SKM-1 (cell line): ENCODE measurements at regions not wholly inside any gene's neighbourhood (a gene's known extent, or its start where the extent isn't known, plus 50 kb on each side); places are given as distances from the start of the nearest gene placed in this dataset.
A peak's percentile ranks its signal among the peaks of the same experiment; 100 is the strongest.

Experiments
- DNase-seq: peaks from one replicate; lab custom pipeline; 2025; ENCODE audit not compliant: unreplicated experiment; lab: John Stamatoyannopoulos, UW

DNA sequence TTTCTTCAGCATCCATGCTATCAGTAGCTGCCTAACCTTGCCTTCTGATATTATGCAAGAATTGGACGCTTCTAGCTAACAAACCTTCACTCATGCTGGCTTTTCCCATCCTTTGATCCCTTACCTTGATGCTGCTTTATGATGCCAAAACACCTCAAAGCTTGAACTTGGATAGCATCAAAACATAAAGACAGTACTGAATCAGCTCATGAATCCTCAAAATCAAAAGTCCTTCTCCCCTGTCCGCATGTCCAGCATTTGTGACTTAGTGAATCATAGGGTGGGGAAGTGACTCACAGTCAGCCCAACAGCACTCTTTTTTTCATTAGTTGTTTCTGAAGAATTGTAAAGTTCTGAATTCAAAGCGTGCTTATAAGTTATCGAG, 89.5 kb upstream of the PIK3CG start:
- no peak for DNase-seq

DNA sequence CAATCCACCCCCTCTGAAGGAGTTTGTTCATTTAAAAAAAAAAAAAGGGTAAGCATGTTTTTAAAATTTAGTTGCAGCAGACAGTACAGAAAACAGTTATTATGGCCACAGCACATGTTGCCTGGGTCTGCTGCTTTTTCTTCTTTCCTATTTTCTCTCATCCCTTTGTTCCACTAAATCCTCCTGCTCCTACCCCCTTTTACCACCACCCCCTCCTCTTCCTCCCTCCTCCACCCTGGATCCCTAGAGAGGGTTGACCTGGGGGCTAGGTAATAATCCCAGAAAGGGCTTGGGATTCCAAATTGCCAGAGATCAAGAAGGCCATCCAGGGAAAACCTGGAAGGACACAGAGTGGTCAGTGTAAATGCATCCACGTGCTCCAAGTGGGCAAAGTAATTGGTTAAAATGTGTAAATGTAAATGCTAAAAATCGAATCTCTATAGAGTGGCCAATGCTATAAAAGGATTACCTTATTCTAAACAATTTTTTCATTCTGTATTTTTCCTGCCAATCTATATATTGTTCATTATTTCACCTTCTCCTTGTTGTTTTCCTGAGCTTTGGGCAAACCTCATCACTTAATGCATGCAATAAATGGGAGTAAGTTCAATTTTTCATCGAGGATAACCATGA, 89.0 kb upstream of the PIK3CG start:
- no peak for DNase-seq

DNA sequence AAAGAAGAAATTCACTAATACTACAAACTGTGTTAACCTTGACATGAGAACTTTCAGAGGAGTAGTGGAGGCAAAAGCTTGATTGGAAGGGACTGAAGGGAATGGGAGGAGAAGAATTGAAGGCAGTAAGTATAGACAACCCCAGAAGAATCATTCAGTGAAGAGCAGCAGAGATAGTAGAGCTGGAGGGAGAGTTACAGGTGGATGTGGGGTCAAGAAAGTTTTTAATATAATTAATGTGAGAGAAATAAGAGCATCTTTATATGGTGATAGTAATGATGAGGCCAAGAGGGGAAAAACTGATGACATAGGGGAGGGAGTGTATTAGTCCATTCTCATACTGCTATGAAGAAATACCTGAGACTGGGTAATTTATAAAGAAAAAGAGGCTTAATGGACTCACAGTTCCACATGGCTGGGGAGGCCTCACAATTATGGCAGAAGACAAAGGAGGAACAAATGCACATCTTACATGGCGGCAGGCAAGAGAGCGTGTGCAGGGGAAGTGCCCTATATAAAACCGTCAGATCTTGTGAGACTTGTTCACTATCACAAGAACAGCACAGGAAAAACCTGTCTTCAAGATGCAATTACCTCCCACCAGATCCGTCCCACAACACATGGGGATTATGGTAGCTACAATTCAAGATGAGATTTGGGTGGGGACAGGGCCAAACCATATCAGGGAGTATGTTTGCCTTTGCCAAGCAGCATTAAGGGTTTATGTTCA, 88.3 kb upstream of the PIK3CG start:
- DNase-seq = no peak

DNA sequence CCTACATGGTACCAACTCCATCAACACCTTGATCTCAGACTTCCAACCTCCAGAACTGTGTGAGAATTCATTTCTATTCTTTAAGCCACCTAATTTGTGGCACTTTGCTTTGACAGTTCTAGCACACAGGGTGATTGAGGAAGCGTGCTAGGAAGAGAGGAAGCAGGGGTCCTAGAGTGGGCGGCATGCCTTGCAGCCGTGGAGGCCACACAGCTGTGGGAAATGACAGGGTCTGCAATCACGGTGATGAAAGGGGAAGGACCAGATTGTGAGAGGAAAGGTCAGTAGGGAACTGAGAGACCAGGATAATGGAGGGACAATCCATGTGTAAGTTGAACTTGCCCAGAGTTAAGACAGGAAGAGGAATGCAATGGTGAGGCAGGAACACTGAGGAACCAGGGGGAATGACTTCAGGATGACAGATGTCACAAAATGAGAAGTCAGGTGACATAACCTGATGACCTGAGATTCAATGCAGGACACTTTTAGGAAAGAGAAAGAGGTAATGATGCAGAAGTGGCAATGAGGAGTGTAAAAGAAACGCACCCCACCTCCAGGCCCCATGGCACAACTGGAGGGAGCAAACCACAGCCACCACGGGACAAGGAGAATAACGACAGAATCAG, 87.3 kb upstream of the PIK3CG start:
- DNase-seq = no peak

DNA sequence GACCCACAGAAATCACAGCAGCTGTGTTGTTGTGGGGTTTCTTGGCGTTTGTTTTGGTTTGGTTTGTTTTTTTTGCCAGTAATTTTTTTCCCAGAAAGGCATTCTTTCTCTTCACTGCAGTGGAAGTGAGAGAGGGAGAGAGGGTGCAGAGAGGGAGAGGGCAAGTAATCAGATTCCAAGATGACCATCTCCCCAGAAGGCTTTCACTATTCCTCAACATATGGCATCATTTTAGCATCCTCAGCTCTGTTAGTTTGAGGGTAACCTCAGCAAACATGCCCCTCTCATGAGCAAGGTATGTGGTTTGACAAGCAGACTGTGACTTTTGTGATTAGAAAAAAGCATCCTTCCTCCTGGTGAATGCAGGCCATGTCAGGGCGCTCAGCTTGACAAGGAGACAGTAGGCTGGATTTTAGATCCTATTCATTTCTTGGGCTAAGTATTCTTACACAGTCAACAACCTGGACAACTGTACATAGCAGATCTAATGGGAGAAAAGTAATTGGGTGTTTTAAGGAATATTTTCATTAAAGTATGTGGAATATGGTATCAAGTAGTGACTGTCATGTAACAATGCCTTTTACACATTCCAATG, 86.3 kb upstream of the PIK3CG start:
- DNase-seq = no peak

DNA sequence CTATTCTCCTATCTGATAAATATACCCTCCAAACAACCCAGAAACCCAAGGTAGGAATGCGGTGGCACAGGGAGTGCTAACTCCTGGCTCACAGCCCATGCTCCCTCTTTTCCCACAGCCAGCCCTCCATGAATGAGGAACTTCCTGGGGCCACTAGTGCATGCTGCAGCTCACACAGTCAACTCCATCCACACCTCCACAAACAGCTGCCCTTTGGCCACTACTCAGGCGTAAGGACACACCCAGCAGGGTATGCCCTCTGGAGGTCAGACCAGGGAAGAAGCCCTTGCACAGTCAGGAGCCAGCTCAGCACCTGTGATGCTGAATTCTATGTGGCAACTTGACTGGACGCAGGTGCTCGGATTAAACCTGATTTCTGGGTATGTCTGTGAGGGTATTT, 85.2 kb upstream of the PIK3CG start:
- DNase-seq = no peak

DNA sequence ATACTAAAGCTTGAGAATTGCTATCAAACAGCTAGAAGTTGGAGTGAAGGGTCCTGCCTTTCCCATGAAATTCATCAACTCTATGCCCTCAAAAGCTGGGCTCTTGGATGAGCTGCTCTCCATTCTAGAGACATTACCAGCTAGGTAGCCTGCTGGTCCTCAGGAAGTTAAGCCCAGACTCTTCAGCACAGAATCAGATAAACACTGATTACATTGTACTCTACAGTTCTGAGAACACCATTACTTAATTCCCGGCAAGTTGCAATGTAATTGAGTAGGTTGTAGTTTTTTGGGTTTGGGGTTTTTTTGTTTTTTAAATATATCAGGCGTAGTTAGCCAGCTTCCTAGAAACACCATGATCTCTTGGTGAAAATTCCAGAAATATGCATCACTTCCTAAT, 84.1 kb upstream of the PIK3CG start:
- DNase-seq = no peak

DNA sequence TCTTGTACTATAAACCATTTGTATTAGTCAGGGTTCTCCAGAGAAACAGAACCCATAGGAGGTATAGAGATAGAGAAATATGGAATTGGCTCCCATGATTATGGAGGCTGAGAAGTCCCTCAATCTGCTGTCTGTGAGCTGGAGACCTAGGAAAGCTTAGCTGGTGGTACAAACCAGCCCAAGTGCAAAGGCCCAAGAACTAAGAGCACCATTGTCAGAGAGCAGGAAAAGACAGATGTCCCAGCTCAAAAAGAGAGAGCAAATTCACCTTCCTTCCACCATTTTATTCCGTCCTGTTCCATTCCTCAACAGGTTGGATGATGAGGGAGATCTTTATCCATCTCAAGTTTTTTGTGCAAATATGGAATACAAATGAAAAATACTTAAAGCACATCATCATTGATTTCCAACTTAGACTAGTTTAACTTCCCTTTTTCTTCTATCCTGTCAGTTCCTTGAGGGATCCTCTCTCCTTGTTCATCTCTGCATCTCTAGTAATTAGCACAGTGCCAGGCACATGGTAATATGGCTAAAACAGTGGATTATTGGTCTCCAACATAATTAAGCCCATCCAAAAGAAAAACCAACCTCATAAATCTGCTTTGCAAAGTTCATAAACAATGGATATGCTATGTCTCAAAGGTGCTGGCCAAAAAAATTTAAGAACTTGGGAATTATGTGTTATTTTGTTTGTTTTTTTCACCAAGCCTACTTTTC, 83.1 kb upstream of the PIK3CG start:
- DNase-seq = no peak

DNA sequence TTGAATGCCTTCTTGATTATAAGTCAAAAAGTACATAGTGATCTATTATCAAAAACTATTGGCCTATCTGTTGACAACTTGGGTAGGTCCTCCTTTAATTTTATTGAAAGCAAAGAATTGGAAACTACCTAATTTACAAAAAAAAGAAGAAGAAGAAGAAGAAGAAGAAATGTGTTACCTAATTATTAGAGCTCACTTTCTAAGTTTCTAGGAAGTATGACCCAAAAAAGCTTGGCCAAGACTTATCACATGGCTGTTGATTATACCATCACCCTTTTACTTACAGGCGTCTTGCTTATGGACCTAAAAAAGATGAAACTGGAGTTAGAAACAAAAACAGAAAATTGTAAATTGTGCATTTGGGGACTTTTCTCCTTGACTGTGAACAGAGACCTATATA, 81.8 kb upstream of the PIK3CG start:
- DNase-seq = no peak

DNA sequence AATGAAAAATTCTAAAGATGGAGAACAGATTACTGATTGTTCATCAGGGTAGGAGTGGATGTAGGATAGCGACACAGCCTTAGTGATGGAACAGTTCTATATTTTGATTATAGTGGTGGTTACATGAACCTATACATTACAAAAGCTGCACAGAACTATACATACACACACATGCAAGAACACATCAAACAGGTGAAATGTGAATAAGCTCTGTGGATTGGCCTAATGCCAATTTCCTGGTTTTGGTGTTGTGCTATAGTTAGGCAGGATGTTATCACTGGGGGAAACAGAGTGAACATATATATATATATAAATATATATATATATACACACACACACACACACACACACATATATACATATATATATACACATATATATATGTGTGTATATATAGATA, 76.4 kb upstream of the PIK3CG start:
- DNase-seq = no peak

DNA sequence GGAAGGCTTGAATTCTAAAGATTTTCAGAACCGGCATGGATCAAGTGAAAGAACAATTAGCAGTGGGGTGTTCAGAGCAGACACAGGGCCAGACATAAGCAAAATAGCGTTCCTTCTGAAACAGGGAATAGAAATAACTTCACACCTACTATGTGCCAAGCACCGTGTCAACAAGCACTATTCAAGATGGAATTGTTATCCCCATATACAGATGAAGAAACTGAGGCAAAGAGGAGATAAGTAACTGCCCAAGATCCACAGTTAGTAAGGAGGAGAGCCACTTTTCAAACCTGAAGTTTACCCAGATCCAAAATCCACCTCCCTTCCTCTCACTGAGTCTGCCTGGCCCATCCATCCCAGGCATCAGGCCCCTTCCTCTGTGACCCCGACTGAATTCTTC, 73.6 kb upstream of the PIK3CG start:
- DNase-seq = no peak

DNA sequence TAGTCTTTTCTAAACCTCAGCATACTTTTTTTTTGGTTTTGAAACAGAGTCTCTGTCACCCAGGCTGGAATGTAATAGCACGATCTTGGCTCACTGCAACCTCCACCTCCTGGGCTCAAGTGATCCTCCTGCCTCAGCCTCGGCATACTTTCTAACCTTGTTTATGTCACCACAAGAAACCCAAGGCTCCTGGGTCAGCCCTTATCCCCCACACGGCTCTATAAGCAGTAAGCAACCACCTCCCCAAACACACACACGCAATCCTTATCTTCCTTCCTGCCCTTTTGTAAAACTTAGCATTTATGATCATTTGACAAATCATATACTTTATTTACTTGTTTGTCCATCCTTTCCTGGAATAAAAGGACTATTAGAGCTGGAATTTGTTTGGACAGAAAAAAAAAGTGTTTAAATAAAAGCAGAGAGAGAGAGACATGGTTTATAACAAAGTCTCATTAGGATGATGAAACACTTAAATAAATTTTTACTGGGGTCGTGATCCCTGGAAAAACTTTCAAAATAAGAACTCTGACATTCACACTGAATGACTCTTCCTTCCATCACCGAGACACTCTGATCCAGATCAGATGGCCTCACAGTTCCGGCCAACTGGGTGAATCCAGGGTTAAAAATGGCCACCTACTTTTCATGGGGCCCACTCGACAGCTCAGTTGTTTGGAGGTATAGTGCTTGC, 72.7 kb upstream of the PIK3CG start:
- DNase-seq = no peak

DNA sequence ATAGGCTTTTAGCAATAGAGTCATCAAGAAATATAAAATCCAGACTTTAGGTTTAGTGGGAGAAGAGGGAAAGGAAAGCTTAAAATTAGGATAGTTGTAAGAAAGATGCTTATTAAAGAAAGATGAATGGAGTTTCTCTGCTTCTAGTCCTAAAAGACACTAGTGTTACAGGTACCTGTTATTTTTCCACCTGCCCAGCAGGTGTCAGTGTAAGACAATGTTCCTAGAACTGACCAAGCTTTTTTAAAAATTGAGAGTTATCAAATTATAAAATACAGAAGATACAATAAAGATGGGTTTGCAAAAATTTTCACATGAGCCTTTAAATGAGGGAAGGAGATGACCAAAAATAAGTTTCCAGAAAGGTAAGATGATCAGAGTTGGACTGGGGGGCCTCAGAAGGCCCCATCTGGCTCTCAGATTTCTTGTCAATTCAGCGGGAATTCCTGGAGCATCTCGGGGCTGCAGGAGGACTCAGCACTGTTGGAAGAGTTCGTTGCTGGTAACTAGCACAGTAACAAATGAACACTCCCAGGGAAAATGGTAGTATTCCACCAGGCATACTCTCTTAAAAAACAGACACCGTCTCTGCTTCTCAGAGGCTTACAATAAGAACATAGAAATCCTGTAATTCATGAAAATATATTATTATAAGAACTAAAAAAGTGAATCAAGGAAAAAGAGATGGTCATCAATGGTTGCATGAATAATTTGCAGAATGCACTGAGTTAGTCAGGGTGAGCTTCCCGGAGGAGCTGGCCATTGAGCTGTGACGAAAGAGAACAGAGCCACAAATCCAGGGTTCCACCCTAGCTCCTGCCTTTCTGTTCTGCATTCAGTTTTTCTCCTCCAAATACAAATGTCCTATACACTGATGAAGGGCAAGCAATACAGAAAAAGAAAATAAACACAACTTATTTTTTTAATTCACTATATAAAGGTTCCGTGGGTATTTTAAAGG, 71.8 kb upstream of the PIK3CG start:
- DNase-seq = peak; percentile 52

DNA sequence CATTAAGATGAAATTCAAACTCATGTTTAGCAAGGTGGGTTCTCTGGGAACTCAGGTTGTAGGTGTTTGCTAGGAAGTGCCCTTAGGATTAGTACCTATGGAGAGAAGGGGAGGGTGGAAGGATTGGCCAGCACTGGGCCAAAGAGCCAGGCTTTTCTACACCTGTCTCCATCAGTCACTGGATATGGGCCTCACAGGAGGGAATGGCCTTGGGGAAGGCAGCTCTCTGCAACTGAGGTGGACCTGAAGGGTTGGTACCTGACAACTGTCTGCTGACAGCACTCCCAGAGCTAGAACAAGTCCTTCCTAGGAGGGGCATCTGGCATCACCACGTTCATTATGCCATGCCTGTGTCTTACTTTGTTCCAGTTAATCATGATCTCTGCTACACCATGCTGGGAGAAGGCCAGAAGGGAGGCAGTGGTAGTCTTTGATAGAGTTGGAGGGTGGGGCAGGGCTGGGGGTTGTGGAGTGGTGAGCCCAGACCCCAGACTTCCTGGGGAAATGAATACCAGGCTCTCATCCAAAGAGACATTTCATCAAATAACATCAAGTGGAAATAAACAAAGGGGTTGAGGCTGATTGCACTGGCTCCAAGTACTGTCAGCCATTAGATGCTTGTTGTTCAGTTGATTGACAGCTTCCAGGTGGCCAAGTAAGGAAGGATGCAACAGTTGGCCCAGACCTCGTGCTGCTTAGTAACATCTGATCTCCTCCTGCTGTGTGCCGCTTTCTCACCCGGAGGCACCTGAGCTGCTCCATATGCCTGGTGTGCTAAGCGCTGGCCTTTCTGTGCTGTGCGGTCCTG, 70.6 kb upstream of the PIK3CG start:
- no peak for DNase-seq

DNA sequence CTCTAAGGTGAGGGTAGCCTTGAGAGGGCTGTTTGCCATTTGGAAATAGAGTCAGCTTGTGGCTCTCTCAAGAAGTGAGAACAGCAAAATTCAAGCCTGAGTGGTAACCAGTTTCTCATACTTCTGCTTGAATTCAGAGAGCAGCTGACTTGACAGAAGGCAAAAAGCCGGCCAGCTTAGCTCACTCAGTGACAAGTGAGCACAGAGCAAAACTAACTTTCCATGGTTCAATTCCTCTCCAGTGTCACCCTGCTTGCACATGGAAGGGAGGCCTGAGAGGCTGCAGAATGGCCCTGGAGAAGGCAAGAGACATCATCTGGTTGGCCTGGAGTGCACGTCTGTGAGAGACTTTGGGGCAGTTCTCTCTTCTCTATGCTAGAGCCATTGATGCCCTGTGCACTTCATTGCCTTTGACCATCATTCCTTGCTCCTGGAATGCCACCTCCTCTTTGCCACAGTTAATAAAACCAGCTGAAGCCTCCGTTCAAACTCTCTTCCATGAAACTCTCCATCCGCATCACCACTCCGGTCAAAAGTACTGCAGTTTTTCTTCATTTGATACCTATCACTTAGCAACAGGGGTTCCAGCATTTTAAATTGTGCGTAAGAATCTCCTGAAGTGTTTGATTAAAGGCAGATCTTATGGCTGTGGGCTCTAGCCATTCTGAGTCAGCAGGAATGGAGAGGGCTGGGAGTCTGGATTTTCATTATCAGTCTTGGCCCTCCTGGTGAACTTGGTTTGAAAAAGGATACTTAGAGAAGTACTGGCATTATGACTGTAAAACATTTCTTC, 69.8 kb upstream of the PIK3CG start:
- no peak for DNase-seq

DNA sequence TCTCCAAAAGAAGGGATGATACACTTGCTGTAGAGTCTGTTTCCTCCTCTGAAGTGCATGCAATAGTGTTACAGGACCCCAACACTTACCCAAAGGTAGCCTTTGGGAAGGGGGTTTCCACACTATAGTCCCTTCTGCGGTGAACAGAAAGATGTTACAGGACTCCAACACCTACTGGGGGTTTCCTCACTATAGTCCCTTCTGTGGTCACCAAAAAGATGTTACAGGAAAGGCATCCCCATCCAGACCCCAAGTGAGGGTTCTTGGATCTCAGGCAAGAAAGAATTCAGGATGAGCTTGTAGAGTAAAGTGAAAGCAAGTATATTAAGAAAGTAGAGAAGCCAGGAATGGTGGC, 69.2 kb upstream of the PIK3CG start:
- DNase-seq = no peak

DNA sequence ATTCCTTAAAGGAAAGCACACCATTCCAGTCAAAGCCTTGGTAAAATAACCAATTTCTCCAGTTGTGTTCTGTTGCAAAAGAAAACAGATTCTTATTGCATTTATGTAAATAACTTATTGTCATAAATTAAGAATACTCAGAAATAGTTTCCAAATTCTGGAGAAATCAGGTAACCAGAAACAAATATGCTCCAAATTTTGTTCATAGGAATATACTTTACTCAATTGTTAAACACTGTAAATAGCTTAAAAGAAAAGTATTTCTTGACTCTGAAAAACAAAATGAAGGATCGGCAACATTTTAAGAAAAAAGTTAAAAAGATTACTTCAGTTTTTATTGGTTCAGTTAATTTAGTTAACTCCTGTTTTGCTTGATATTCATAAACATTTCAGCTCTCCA, 67.1 kb upstream of the PIK3CG start:
- no peak for DNase-seq

DNA sequence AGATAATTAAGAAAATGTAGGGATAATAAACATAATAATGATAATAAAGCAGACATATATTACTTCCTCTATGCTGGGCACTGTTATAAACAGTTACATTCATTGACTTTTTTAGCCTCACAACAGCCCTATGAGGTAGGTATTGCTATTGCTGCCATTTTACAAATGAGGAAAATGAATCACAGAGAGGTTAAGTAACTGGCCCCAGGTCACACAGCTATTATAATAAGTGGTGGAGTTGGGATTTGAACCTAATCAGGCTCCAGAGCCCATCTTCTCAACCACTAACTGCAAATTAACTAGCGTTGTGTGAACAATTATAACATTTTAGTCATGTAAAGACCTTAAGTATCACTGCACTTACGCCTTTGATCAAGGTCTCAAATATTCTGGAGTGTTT, 62.5 kb upstream of the PIK3CG start:
- no peak for DNase-seq
